Osteocyte (in vitro differentiated cells): ENCODE measurements at regions not wholly inside any gene's neighbourhood (a gene's known extent, or its start where the extent isn't known, plus 50 kb on each side); places are given as distances from the start of the nearest gene placed in this dataset.

Experiments used
- DNase-seq: peaks from one replicate; pipeline ENCODE4 v3.0.0; 2021; ENCODE audit warnings: mixed read lengths; ENCODE audit not compliant: unreplicated experiment; ENCODE audit errors: extremely low spot score
- H3K27ac Mint-ChIP-seq: one replicate; pipeline ENCODE4 v1.8.0; 2021; ENCODE audit warnings: mild to moderate bottlenecking, mixed read lengths; ENCODE audit not compliant: unreplicated experiment
- H3K27me3 Mint-ChIP-seq: one replicate; pipeline ENCODE4 v1.8.0; 2021; ENCODE audit warnings: mixed read lengths; ENCODE audit not compliant: unreplicated experiment
- H3K36me3 Mint-ChIP-seq: one replicate; pipeline ENCODE4 v1.8.0; 2021; ENCODE audit warnings: mixed read lengths; ENCODE audit not compliant: unreplicated experiment
- H3K4me1 Mint-ChIP-seq: one replicate; pipeline ENCODE4 v1.8.0; 2021; ENCODE audit warnings: mixed read lengths; ENCODE audit not compliant: unreplicated experiment
- H3K4me3 Mint-ChIP-seq: one replicate; pipeline ENCODE4 v1.8.0; 2021; ENCODE audit warnings: mild to moderate bottlenecking, moderate library complexity, mixed read lengths; ENCODE audit not compliant: unreplicated experiment
- H3K9me3 Mint-ChIP-seq: one replicate; pipeline ENCODE4 v1.8.0; 2021; ENCODE audit warnings: mixed read lengths; ENCODE audit not compliant: unreplicated experiment
- CTCF ChIP-seq: fragments of 200-600 bp; sonication (generic); IDR thresholded peaks from 2 replicates; pipeline ENCODE4 v1.5.0; 2021; ENCODE audit warnings: antibody characterized with exemption, mild to moderate bottlenecking, moderate library complexity

GRCh38 chr22:34303656-34304055 lies 383.4 kb upstream of the LARGE1 start:
- H3K9me3 Mint-ChIP-seq, result peaks cover 21% of the 10 kb centered on the region
- H3K4me3 Mint-ChIP-seq, result no peak overlapping the region
- TF ChIP-seq CTCF, result no peak
- no peak overlapping the region for H3K27ac Mint-ChIP-seq
- no peaks in the 10 kb centered on the region for H3K36me3 Mint-ChIP-seq
- H3K4me1 Mint-ChIP-seq, result no peaks in the 10 kb centered on the region
- H3K27me3 Mint-ChIP-seq, result no peaks in the 10 kb centered on the region
- no peak for DNase-seq

GRCh38 chr22:34306361-34306760 lies 386.1 kb upstream of the LARGE1 start:
- Mint-ChIP-seq H3K4me3 (no peak overlapping the region), H3K36me3 (no peaks in the 10 kb centered on the region)
- no peak for TF ChIP-seq CTCF

GRCh38 chr22:34308101-34308500 lies 387.8 kb upstream of the LARGE1 start:
- TF ChIP-seq CTCF, result no peak
- no peak for DNase-seq
- no peaks in the 10 kb centered on the region for H3K4me1 Mint-ChIP-seq
- no peaks in the 10 kb centered on the region for H3K27me3 Mint-ChIP-seq
- H3K36me3 Mint-ChIP-seq, result no peaks in the 10 kb centered on the region
- no peak overlapping the region for H3K27ac Mint-ChIP-seq
- H3K4me3 Mint-ChIP-seq, result no peak overlapping the region
- peaks cover 40% of the 10 kb centered on the region for H3K9me3 Mint-ChIP-seq

More at GRCh38 chr22:34306361-34306760, 386.1 kb upstream of the LARGE1 start:
- no peak overlapping the region for H3K27ac Mint-ChIP-seq
- H3K27me3 Mint-ChIP-seq, result no peaks in the 10 kb centered on the region
- H3K9me3 Mint-ChIP-seq, result peaks cover 35% of the 10 kb centered on the region
- no peak for DNase-seq
- no peaks in the 10 kb centered on the region for H3K4me1 Mint-ChIP-seq

GRCh38 chr22:34319346-34319745 lies 399.1 kb upstream of the LARGE1 start:
- H3K27ac Mint-ChIP-seq, result no peak overlapping the region
- no peak overlapping the region for H3K4me3 Mint-ChIP-seq
- TF ChIP-seq CTCF, result no peak
- DNase-seq, result no peak
- no peaks in the 10 kb centered on the region for H3K4me1 Mint-ChIP-seq
- no peaks in the 10 kb centered on the region for H3K36me3 Mint-ChIP-seq
- no peaks in the 10 kb centered on the region for H3K27me3 Mint-ChIP-seq
- peaks cover 37% of the 10 kb centered on the region for H3K9me3 Mint-ChIP-seq

- no peak for TF ChIP-seq CTCF
- H3K27ac Mint-ChIP-seq, result no peak overlapping the region
- H3K4me3 Mint-ChIP-seq, result no peak overlapping the region
- no peaks in the 10 kb centered on the region for H3K27me3 Mint-ChIP-seq
- H3K4me1 Mint-ChIP-seq, result no peaks in the 10 kb centered on the region
- H3K36me3 Mint-ChIP-seq, result no peaks in the 10 kb centered on the region
- no peak for DNase-seq
- peaks cover 17% of the 10 kb centered on the region for H3K9me3 Mint-ChIP-seq
These were observed 404.5 kb upstream of the LARGE1 start for GRCh38 chr22:34324763-34325162.
